ENCODE measurements at regions not wholly inside any gene's neighbourhood (a gene's known extent, or its start where the extent isn't known, plus 50 kb on each side); places are given as distances from the start of the nearest gene placed in this dataset.

GRCh38 chr17:79503126-79503839, 107.6 kb downstream of the RBFOX3 start:
- no peak for TF ChIP-seq Cebpa-rat (IDR thresholded peaks at IDR 0.05)
- Histone ChIP-seq H3K27me3 (no peaks in the 10 kb centered on the region), H3K9ac (no peak overlapping the region), H3K36me3 (no peaks in the 10 kb centered on the region), H3K27ac (no peak overlapping the region), H3K4me1 (peaks cover 0 to 11% (median 2%) of the 10 kb centered on the region in 10 experiments; a peak in 2 of 20 replicates), H3K4me2 (no peak overlapping the region), H3K4me3 (no peak overlapping the region), H4K20me1 (peaks cover 0 to 8% (median 0%) of the 10 kb centered on the region in 11 experiments; a peak in 3 of 22 replicates), H3K9me3 (replicated peaks in 1 of 11) (0 out of 22 replicates have a peak, but pooled peaks cover 0 to 4% (median 0%) of the 10 kb centered on the region in 11 experiments)

- Histone ChIP-seq H3K9ac (no peak overlapping the region), H3K4me2 (no peak overlapping the region), H3K27ac (no peak overlapping the region), H3K9me3 (replicated peaks in 1 of 11) (0 out of 22 replicates have a peak, but pooled peaks cover 0 to 4% (median 0%) of the 10 kb centered on the region in 11 experiments), H3K4me1 (peaks cover 0 to 11% (median 2%) of the 10 kb centered on the region in 10 experiments; a peak in 2 of 20 replicates), H3K27me3 (no peaks in the 10 kb centered on the region), H3K36me3 (no peaks in the 10 kb centered on the region), H4K20me1 (peaks cover 0 to 3% (median 0%) of the 10 kb centered on the region in 11 experiments; a peak in 3 of 22 replicates), H3K4me3 (no peak overlapping the region)
- no peak for TF ChIP-seq Cebpa-rat (IDR thresholded peaks at IDR 0.05)
Observed at GRCh38 chr17:79501910-79502309, 108.9 kb downstream of the RBFOX3 start.

- peaks cover 0 to 11% (median 2%) of the 10 kb centered on the region in 10 experiments; a peak in 2 of 20 replicates for H3K4me1 ChIP-seq
- H3K4me3 ChIP-seq = no peak overlapping the region
- no peaks in the 10 kb centered on the region; a peak in 1 of 22 replicates for H4K20me1 ChIP-seq
- H3K27ac ChIP-seq = no peak overlapping the region
- peak overlapping the region in 2 of 11 experiments; percentile 4 to 26; a peak in 1 of 22 replicates for H3K4me2 ChIP-seq
- TF ChIP-seq Cebpa-rat (IDR thresholded peaks at IDR 0.05) = no peak
- no peak overlapping the region for H3K9ac ChIP-seq
- no peaks in the 10 kb centered on the region for H3K36me3 ChIP-seq
- 0 out of 22 replicates have a peak, but pooled peaks cover 0 to 4% (median 0%) of the 10 kb centered on the region in 11 experiments for H3K9me3 ChIP-seq (replicated peaks in 1 of 11)
- no peaks in the 10 kb centered on the region for H3K27me3 ChIP-seq
Observed at GRCh38 chr17:79500745-79501618, 109.9 kb downstream of the RBFOX3 start.

GRCh38 chr17:79498854-79499253, 112.0 kb downstream of the RBFOX3 start:
- H3K36me3 ChIP-seq = no peaks in the 10 kb centered on the region
- no peak for TF ChIP-seq Cebpa-rat (IDR thresholded peaks at IDR 0.05)
- no peak overlapping the region for H3K27ac ChIP-seq
- H3K27me3 ChIP-seq = no peaks in the 10 kb centered on the region
- H3K9ac ChIP-seq = no peak overlapping the region
- no peak overlapping the region for H3K4me2 ChIP-seq
- peaks cover 0 to 11% (median 0%) of the 10 kb centered on the region in 10 experiments; a peak in 2 of 20 replicates for H3K4me1 ChIP-seq
- H3K4me3 ChIP-seq = no peak overlapping the region
- no peaks in the 10 kb centered on the region; a peak in 1 of 22 replicates for H4K20me1 ChIP-seq
- H3K9me3 ChIP-seq (replicated peaks in 1 of 11) = peaks cover 0 to 5% (median 0%) of the 10 kb centered on the region in 11 experiments; a peak in 1 of 22 replicates

- Histone ChIP-seq H3K4me1 (peaks cover 0 to 11% (median 0%) of the 10 kb centered on the region in 10 experiments; a peak in 2 of 20 replicates), H3K4me2 (no peak overlapping the region), H3K27me3 (no peaks in the 10 kb centered on the region), H3K27ac (no peak overlapping the region), H3K9me3 (replicated peaks in 1 of 11) (peaks cover 0 to 10% (median 3%) of the 10 kb centered on the region in 11 experiments; a peak in 4 of 22 replicates), H4K20me1 (no peaks in the 10 kb centered on the region; a peak in 1 of 22 replicates), H3K9ac (no peak overlapping the region), H3K4me3 (no peak overlapping the region), H3K36me3 (no peaks in the 10 kb centered on the region)
- TF ChIP-seq Cebpa-rat (IDR thresholded peaks at IDR 0.05) = no peak
Observed at GRCh38 chr17:79497777-79498348, 113.0 kb downstream of the RBFOX3 start.

- peaks cover 0 to 11% (median 3%) of the 10 kb centered on the region in 10 experiments; a peak in 7 of 20 replicates for H3K4me1 ChIP-seq
- no peak overlapping the region for H3K4me3 ChIP-seq
- no peak overlapping the region for H3K27ac ChIP-seq
- H3K9me3 ChIP-seq (replicated peaks in 1 of 11) = peaks cover 0 to 15% (median 4%) of the 10 kb centered on the region in 11 experiments; a peak in 4 of 22 replicates
- H4K20me1 ChIP-seq = no peaks in the 10 kb centered on the region; a peak in 1 of 22 replicates
- H3K9ac ChIP-seq = no peak overlapping the region
- H3K36me3 ChIP-seq = no peaks in the 10 kb centered on the region
- no peak overlapping the region for H3K4me2 ChIP-seq
- no peaks in the 10 kb centered on the region for H3K27me3 ChIP-seq
- TF ChIP-seq Cebpa-rat (IDR thresholded peaks at IDR 0.05) = no peak
Observed at GRCh38 chr17:79496422-79497005, 114.3 kb downstream of the RBFOX3 start.

GRCh38 chr17:79495665-79496064, 115.2 kb downstream of the RBFOX3 start:
- Histone ChIP-seq H4K20me1 (no peaks in the 10 kb centered on the region; a peak in 1 of 22 replicates), H3K4me3 (no peak overlapping the region), H3K27ac (no peak overlapping the region), H3K36me3 (no peaks in the 10 kb centered on the region), H3K9ac (no peak overlapping the region), H3K4me2 (no peak overlapping the region), H3K4me1 (peaks cover 0 to 13% (median 5%) of the 10 kb centered on the region in 10 experiments; a peak in 8 of 20 replicates), H3K27me3 (no peaks in the 10 kb centered on the region), H3K9me3 (replicated peaks in 1 of 11) (peaks cover 0 to 15% (median 4%) of the 10 kb centered on the region in 11 experiments; a peak in 4 of 22 replicates)
- no peak for TF ChIP-seq Cebpa-rat (IDR thresholded peaks at IDR 0.05)

GRCh38 chr17:79491006-79491405, 119.8 kb downstream of the RBFOX3 start:
- Histone ChIP-seq H3K27me3 (peaks cover under 1 to 11% (median 7%) of the 10 kb centered on the region in 11 experiments; a peak in 15 of 22 replicates), H3K36me3 (no peaks in the 10 kb centered on the region), H3K4me3 (no peak overlapping the region), H3K27ac (no peak overlapping the region), H3K4me1 (peaks cover 0 to 22% (median 12%) of the 10 kb centered on the region in 10 experiments; a peak in 11 of 20 replicates), H3K4me2 (peak overlapping the region in 6 of 11 experiments; percentile 9 to 55 (median 40); a peak in 8 of 22 replicates), H3K9me3 (replicated peaks in 1 of 11) (peaks cover 0 to 11% (median 4%) of the 10 kb centered on the region in 11 experiments; a peak in 4 of 22 replicates), H4K20me1 (peaks cover 0 to 5% (median 0%) of the 10 kb centered on the region in 11 experiments; a peak in 2 of 22 replicates), H3K9ac (no peak overlapping the region)
- no peak for TF ChIP-seq Cebpa-rat (IDR thresholded peaks at IDR 0.05)

Data from BLaER1 treated with 17β-estradiol and CSF1 and Interleukin-3, amounts not matched to agents 10 nM and 100 nM (cell line).